GM19467 (cell line): ENCODE measurements at regions not wholly inside any gene's neighbourhood (a gene's known extent, or its start where the extent isn't known, plus 50 kb on each side); places are given as distances from the start of the nearest gene placed in this dataset.
A peak's percentile ranks its signal among the peaks of the same experiment; 100 is the strongest.

Source experiments
- ATAC-seq: cut with Tn5 transposase; IDR thresholded peaks from one replicate; pipeline ENCODE4 v1.9.1; 2021; ENCODE audit warnings: mild to moderate bottlenecking, moderate library complexity; ENCODE audit not compliant: unreplicated experiment

- ATAC-seq: no peak
These were observed 156.6 kb upstream of the MTNR1B start for GRCh38 chr11:92812841-92813240.

GRCh38 chr11:92819830-92820229 lies 149.6 kb upstream of the MTNR1B start:
- ATAC-seq: no peak

- ATAC-seq: no peak
These were observed 148.6 kb upstream of the MTNR1B start for GRCh38 chr11:92820860-92821259.

- ATAC-seq: no peak
These were observed 147.0 kb upstream of the MTNR1B start for GRCh38 chr11:92822410-92822809.

- ATAC-seq: no peak
These were observed 143.3 kb upstream of the MTNR1B start for GRCh38 chr11:92826136-92826535.

- ATAC-seq: no peak
These were observed 142.8 kb upstream of the MTNR1B start for GRCh38 chr11:92826603-92827002.

GRCh38 chr11:92827132-92827531 lies 142.3 kb upstream of the MTNR1B start:
- ATAC-seq: no peak

GRCh38 chr11:92828556-92828955 lies 140.9 kb upstream of the MTNR1B start:
- no peak for ATAC-seq

GRCh38 chr11:92829121-92829520 lies 140.3 kb upstream of the MTNR1B start:
- no peak for ATAC-seq

- ATAC-seq: no peak
These were observed 139.8 kb upstream of the MTNR1B start for GRCh38 chr11:92829671-92830070.

- ATAC-seq: peak; percentile 71
These were observed 138.9 kb upstream of the MTNR1B start for GRCh38 chr11:92830377-92831155.

GRCh38 chr11:92834296-92835020 lies 135.0 kb upstream of the MTNR1B start:
- no peak for ATAC-seq

- no peak for ATAC-seq
These were observed 131.9 kb upstream of the MTNR1B start for GRCh38 chr11:92837595-92837994.

GRCh38 chr11:92838759-92839310 lies 130.6 kb upstream of the MTNR1B start:
- ATAC-seq: no peak

GRCh38 chr11:92839450-92839849 lies 130.0 kb upstream of the MTNR1B start:
- ATAC-seq: no peak

- ATAC-seq: no peak
These were observed 127.7 kb upstream of the MTNR1B start for GRCh38 chr11:92841719-92842118.

- no peak for ATAC-seq
These were observed 126.0 kb upstream of the MTNR1B start for GRCh38 chr11:92843455-92843854.

GRCh38 chr11:92844197-92844596 lies 125.3 kb upstream of the MTNR1B start:
- ATAC-seq: no peak

- no peak for ATAC-seq
These were observed 124.1 kb upstream of the MTNR1B start for GRCh38 chr11:92845390-92845789.

GRCh38 chr11:92845805-92846204 lies 123.6 kb upstream of the MTNR1B start:
- no peak for ATAC-seq

GRCh38 chr11:92846491-92847125 lies 122.8 kb upstream of the MTNR1B start:
- ATAC-seq: no peak

- no peak for ATAC-seq
These were observed 120.9 kb upstream of the MTNR1B start for GRCh38 chr11:92848578-92848977.
